ENCODE measurements at regions not wholly inside any gene's neighbourhood (a gene's known extent, or its start where the extent isn't known, plus 50 kb on each side); places are given as distances from the start of the nearest gene placed in this dataset.
"Not testable (repeated sequence)": the region's sequence is repeated elsewhere in the genome, so short reads cannot be mapped to it uniquely, and the experiment has no call there.

GRCh38 chr12:13924286-13924685, 57.1 kb downstream of the GRIN2B start:
- no peak for DNase-seq (ENCODE audit: low read depth, low spot score)

- DNase-seq (ENCODE audit: low read depth, low spot score) = no peak
Observed at GRCh38 chr12:13918897-13919296, 62.5 kb downstream of the GRIN2B start.

GRCh38 chr12:13915096-13915495, 66.3 kb downstream of the GRIN2B start:
- no peak for DNase-seq (ENCODE audit: low read depth, low spot score)

GRCh38 chr12:13913371-13913770, 68.0 kb downstream of the GRIN2B start:
- DNase-seq (ENCODE audit: low read depth, low spot score) = no peak

GRCh38 chr12:13911756-13912554, 69.4 kb downstream of the GRIN2B start:
- no peak for DNase-seq (ENCODE audit: low read depth, low spot score)

- no peak for DNase-seq (ENCODE audit: low read depth, low spot score)
Observed at GRCh38 chr12:13905794-13906193, 75.6 kb downstream of the GRIN2B start.

- no peak for DNase-seq (ENCODE audit: low read depth, low spot score)
Observed at GRCh38 chr12:13900718-13901117, 80.7 kb downstream of the GRIN2B start.

GRCh38 chr12:13898387-13898786, 83.0 kb downstream of the GRIN2B start:
- not testable (repeated sequence) for DNase-seq (ENCODE audit: low read depth, low spot score)

- no peak for DNase-seq (ENCODE audit: low read depth, low spot score)
Observed at GRCh38 chr12:13897811-13898210, 83.6 kb downstream of the GRIN2B start.

- no peak for DNase-seq (ENCODE audit: low read depth, low spot score)
Observed at GRCh38 chr12:13896063-13896626, 85.3 kb downstream of the GRIN2B start.

- no peak for DNase-seq (ENCODE audit: low read depth, low spot score)
Observed at GRCh38 chr12:13891902-13892301, 89.5 kb downstream of the GRIN2B start.

GRCh38 chr12:13890943-13891342, 90.5 kb downstream of the GRIN2B start:
- DNase-seq (ENCODE audit: low read depth, low spot score) = no peak

- no peak for DNase-seq (ENCODE audit: low read depth, low spot score)
Observed at GRCh38 chr12:13887779-13888388, 93.5 kb downstream of the GRIN2B start.

GRCh38 chr12:13882176-13882575, 99.2 kb downstream of the GRIN2B start:
- no peak for DNase-seq (ENCODE audit: low read depth, low spot score)

GRCh38 chr12:13880613-13881012, 100.8 kb downstream of the GRIN2B start:
- no peak for DNase-seq (ENCODE audit: low read depth, low spot score)

- no peak for DNase-seq (ENCODE audit: low read depth, low spot score)
Observed at GRCh38 chr12:13875744-13876143, 105.7 kb downstream of the GRIN2B start.

GRCh38 chr12:13870255-13870654, 111.1 kb downstream of the GRIN2B start:
- no peak for DNase-seq (ENCODE audit: low read depth, low spot score)

- DNase-seq (ENCODE audit: low read depth, low spot score) = peak; percentile 45
Observed at GRCh38 chr12:13864081-13864673, 117.2 kb downstream of the GRIN2B start.

GRCh38 chr12:13857750-13858149, 123.7 kb downstream of the GRIN2B start:
- no peak for DNase-seq (ENCODE audit: low read depth, low spot score)

- DNase-seq (ENCODE audit: low read depth, low spot score) = no peak
Observed at GRCh38 chr12:13853471-13853870, 127.9 kb downstream of the GRIN2B start.

GRCh38 chr12:13851828-13852227, 129.6 kb downstream of the GRIN2B start:
- peak; percentile 84 for DNase-seq (ENCODE audit: low read depth, low spot score)

GRCh38 chr12:13849456-13849855, 131.9 kb downstream of the GRIN2B start:
- no peak for DNase-seq (ENCODE audit: low read depth, low spot score)

GRCh38 chr12:13843841-13844240, 137.6 kb downstream of the GRIN2B start:
- no peak for DNase-seq (ENCODE audit: low read depth, low spot score)
